SJSA1 (cell line): ENCODE measurements at regions not wholly inside any gene's neighbourhood (a gene's known extent, or its start where the extent isn't known, plus 50 kb on each side); places are given as distances from the start of the nearest gene placed in this dataset.

Experiments used
- DNase-seq, 2 experiments: peaks; one replicate each; pipeline ENCODE4 v3.0.0-alpha.2; 2015 to 2020; ENCODE audit warnings: low spot score in 2 of 2, low read depth in 1 of 2
- H3K27ac ChIP-seq: fragments of 250-450 bp; sonication (Bioruptor Pico); 2 replicates; pipeline ENCODE4 v1.5.1; 2020; ENCODE audit warnings: mild to moderate bottlenecking, moderate library complexity
- H3K27me3 ChIP-seq: fragments of 250-450 bp; sonication (Bioruptor Pico); replicated peaks from 2 replicates; pipeline ENCODE4 v1.5.1; 2020; ENCODE audit warnings: mild to moderate bottlenecking, moderate library complexity
- H3K36me3 ChIP-seq: fragments of 250-450 bp; sonication (Bioruptor Pico); 2 replicates; pipeline ENCODE4 v1.5.1; 2020; ENCODE audit warnings: mild to moderate bottlenecking
- H3K4me1 ChIP-seq: fragments of 250-450 bp; sonication (Bioruptor Pico); replicated peaks from 2 replicates; pipeline ENCODE4 v1.6.1; 2021; ENCODE audit warnings: mild to moderate bottlenecking
- H3K4me3 ChIP-seq: fragments of 250-450 bp; sonication (Bioruptor Pico); 2 replicates; pipeline ENCODE4 v1.5.1; 2020; ENCODE audit warnings: mild to moderate bottlenecking
- H3K9me3 ChIP-seq: fragments of 250-450 bp; sonication (Bioruptor Pico); replicated peaks from 2 replicates; pipeline ENCODE4 v1.5.1; 2020; ENCODE audit warnings: mild to moderate bottlenecking

GRCh38 chr5:107168086-107168485 is 502.7 kb downstream of the EFNA5 start:
- H3K36me3 ChIP-seq, result no peaks in the 10 kb centered on the region
- DNase-seq, result no peak
- peaks cover 3% of the 10 kb centered on the region; the same call in 1 of the 2 replicates for H3K9me3 ChIP-seq
- H3K27ac ChIP-seq, result no peak overlapping the region
- H3K4me3 ChIP-seq, result no peak overlapping the region
- H3K27me3 ChIP-seq, result no peaks in the 10 kb centered on the region
- H3K4me1 ChIP-seq, result no peaks in the 10 kb centered on the region

GRCh38 chr5:107165296-107165695 is 505.4 kb downstream of the EFNA5 start:
- Histone ChIP-seq H3K4me3 (no peak overlapping the region), H3K9me3 (peaks cover 2% of the 10 kb centered on the region; the same call in 1 of the 2 replicates), H3K27ac (no peak overlapping the region), H3K4me1 (no peaks in the 10 kb centered on the region), H3K36me3 (no peaks in the 10 kb centered on the region), H3K27me3 (no peaks in the 10 kb centered on the region)
- no peak for DNase-seq

DNA sequence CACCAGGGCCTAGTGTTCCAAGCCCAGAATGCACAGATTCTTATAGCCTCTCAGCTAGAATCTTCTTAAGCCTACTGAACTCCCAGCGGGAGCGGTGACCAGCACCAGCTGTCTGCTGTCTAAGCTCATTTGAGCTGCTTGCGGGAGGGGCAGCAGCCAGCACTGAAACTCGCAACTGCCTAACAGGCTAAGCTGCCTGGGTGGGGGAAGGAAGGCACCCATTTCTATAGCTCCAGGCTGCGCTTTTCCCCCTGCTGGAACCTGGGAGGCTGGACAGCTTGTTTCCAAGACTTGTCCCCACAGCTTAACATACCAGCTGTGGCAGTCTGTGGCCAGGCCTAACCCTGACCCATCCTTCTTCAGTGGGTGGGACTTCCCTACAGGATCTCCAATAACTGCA is 512.9 kb downstream of the EFNA5 start:
- Histone ChIP-seq H3K4me3 (no peak overlapping the region), H3K27ac (no peak overlapping the region), H3K9me3 (no peaks in the 10 kb centered on the region), H3K36me3 (no peaks in the 10 kb centered on the region), H3K4me1 (no peaks in the 10 kb centered on the region), H3K27me3 (no peaks in the 10 kb centered on the region)
- no peak for DNase-seq

- no peaks in the 10 kb centered on the region for H3K27me3 ChIP-seq
- H3K4me1 ChIP-seq, result no peaks in the 10 kb centered on the region
- DNase-seq, result no peak
- no peak overlapping the region for H3K4me3 ChIP-seq
- H3K9me3 ChIP-seq, result no peaks in the 10 kb centered on the region
- H3K36me3 ChIP-seq, result no peaks in the 10 kb centered on the region
- no peak overlapping the region for H3K27ac ChIP-seq
These were observed 515.0 kb downstream of the EFNA5 start for GRCh38 chr5:107155707-107156106.

DNA sequence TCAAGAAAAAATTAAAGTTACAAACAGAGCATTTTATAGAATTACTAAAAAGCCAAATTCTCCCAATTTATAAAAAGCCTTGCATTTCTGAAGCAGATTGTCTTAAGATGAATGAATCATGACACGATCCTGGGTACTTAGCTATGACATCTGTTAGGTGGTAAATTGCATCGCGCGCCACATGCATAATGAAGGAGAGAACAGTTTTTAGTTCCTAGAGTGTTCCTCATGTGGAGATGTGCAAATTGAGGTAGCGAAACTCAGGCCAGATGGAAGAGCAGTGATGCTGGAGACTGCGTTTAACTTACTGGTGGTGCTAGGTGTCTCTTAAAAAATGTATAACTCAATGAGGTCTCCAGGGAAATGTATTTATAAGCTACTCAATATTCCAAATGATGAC is 516.1 kb downstream of the EFNA5 start:
- Histone ChIP-seq H3K9me3 (no peaks in the 10 kb centered on the region), H3K4me1 (no peaks in the 10 kb centered on the region), H3K4me3 (no peak overlapping the region), H3K27me3 (no peaks in the 10 kb centered on the region), H3K36me3 (no peaks in the 10 kb centered on the region), H3K27ac (no peak overlapping the region)
- no peak for DNase-seq

GRCh38 chr5:107153283-107153682 is 517.5 kb downstream of the EFNA5 start:
- H3K27ac ChIP-seq, result no peak overlapping the region
- no peaks in the 10 kb centered on the region for H3K4me1 ChIP-seq
- H3K36me3 ChIP-seq, result no peaks in the 10 kb centered on the region
- no peaks in the 10 kb centered on the region for H3K27me3 ChIP-seq
- no peaks in the 10 kb centered on the region for H3K9me3 ChIP-seq
- DNase-seq, result no peak
- no peak overlapping the region for H3K4me3 ChIP-seq

DNA sequence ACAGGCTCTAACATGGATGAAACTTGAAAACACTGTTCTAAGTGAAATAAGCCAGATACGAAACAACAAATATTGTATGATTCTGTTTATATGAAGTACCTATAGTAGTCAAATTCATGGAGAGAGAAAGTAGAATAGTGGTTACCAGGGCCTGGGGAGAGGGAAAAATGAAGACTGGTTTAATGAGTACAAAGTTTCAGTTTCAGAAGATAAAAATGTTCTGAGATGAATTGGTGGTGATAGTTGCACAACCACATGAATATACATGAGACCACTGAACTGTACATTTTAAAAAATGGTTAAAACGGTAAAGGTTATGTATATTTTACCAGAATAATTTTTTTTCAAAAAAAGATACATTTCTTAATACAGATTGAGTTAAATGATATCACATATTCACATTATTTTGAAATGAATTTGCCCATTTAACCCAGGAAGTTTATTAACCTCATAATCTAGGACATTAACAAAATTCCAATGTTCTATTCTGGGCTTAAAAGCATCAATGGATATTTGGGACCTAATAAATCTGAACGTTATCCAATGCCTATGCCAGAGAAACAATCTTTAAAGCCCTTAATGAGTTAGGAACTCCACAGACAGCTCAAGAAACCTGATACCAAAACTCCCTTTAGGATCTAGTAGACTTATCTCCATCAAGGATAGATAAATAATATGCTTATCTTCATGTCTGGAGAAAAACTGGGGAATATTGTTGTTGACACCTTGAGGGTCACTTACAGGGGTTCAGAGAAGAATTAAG is 521.3 kb downstream of the EFNA5 start:
- no peak overlapping the region for H3K4me3 ChIP-seq
- no peaks in the 10 kb centered on the region for H3K9me3 ChIP-seq
- H3K36me3 ChIP-seq, result no peaks in the 10 kb centered on the region
- no peaks in the 10 kb centered on the region for H3K27me3 ChIP-seq
- no peaks in the 10 kb centered on the region for H3K4me1 ChIP-seq
- no peak overlapping the region for H3K27ac ChIP-seq
- no peak for DNase-seq

DNA sequence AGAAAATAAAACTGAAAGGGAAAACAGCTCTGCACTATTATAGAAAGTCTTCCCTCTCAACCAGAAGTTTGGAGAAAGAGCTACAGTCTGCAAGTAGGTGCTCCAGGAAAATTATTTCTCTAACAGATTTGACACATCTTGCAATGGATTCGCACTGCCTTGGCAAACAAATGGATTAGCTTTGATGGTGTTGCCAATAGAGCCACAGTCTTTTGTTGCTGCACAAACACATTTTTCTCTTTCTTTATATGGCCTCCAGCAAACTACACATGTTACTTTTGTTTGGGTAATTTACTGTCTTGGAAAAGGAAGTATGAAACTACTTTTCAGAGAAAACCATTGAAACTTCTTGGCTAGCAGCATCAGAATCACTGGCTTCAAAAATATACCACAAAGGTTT is 523.1 kb downstream of the EFNA5 start:
- Histone ChIP-seq H3K4me1 (no peaks in the 10 kb centered on the region), H3K4me3 (no peak overlapping the region), H3K9me3 (no peaks in the 10 kb centered on the region), H3K36me3 (no peaks in the 10 kb centered on the region), H3K27ac (no peak overlapping the region), H3K27me3 (no peaks in the 10 kb centered on the region)
- DNase-seq, result no peak

- Histone ChIP-seq H3K27ac (no peak overlapping the region), H3K4me3 (no peak overlapping the region), H3K36me3 (no peaks in the 10 kb centered on the region), H3K9me3 (no peaks in the 10 kb centered on the region), H3K27me3 (no peaks in the 10 kb centered on the region), H3K4me1 (no peaks in the 10 kb centered on the region)
- DNase-seq, result no peak
These were observed 523.8 kb downstream of the EFNA5 start for GRCh38 chr5:107146901-107147300.

DNA sequence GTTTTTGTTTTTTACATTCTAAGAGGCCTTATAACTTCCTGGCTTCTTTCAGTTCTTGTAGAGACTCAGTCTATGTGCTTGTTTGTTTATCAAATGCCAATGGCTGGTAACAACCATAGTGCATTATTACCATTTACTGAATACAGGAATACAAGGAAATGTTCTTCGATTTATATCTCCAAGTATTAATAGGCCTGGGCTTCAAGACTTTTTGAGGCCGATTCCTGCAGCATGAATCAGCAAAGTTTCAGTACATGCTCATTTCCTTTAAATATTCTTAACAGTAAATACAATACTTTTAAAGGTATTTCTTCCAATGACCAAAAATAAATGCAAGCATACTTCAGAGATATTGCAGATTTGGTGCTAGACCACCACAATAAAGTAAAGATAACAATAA is 535.3 kb downstream of the EFNA5 start:
- Histone ChIP-seq H3K4me1 (no peaks in the 10 kb centered on the region), H3K4me3 (no peak overlapping the region), H3K9me3 (no peaks in the 10 kb centered on the region; the same call in 1 of the 2 replicates), H3K27me3 (no peaks in the 10 kb centered on the region), H3K27ac (no peak overlapping the region), H3K36me3 (no peaks in the 10 kb centered on the region)
- DNase-seq, result no peak

DNA sequence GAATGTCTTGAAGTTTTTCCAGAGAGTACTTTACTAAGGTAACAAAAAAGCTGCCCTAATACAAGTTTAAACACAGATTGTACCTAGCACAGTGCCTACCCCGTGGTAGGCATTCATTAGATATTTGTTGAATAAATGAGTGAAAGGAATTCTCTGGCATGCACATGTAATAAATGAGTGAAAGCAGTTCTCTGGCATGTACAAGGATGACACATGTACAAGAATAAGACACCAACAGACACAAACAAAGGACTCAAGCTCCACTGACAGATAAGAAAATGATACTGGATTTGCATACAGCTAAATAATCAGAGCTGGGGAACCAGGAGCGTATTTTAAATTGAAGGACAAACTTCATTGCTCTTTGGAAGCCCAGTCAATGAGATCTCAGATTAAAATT is 535.8 kb downstream of the EFNA5 start:
- DNase-seq, result no peak
- Histone ChIP-seq H3K27me3 (no peaks in the 10 kb centered on the region), H3K36me3 (no peaks in the 10 kb centered on the region), H3K4me1 (no peaks in the 10 kb centered on the region), H3K4me3 (no peak overlapping the region), H3K27ac (no peak overlapping the region), H3K9me3 (no peaks in the 10 kb centered on the region; the same call in 1 of the 2 replicates)

DNA sequence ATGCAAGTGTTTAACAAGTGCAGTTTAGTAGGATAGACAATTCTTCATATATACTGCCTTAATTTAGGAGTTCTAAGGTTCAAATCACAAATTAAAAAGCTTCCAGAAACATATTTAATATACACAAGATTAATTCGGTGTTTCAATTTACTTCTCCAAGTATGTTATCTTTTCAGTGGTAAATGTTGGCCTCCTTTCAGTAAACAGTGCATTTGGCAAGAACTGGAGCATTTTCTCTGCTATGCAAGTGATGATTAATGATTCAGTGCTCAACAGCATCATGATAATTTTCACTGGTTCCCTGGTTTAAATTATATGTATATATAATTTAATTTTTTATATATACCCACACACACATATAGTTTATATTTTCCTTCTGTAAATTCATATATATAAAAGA is 541.7 kb downstream of the EFNA5 start:
- Histone ChIP-seq H3K27me3 (no peaks in the 10 kb centered on the region), H3K4me1 (no peaks in the 10 kb centered on the region), H3K4me3 (no peak overlapping the region), H3K27ac (no peak overlapping the region), H3K9me3 (no peaks in the 10 kb centered on the region; the same call in 1 of the 2 replicates), H3K36me3 (no peaks in the 10 kb centered on the region)
- DNase-seq, result no peak

DNA sequence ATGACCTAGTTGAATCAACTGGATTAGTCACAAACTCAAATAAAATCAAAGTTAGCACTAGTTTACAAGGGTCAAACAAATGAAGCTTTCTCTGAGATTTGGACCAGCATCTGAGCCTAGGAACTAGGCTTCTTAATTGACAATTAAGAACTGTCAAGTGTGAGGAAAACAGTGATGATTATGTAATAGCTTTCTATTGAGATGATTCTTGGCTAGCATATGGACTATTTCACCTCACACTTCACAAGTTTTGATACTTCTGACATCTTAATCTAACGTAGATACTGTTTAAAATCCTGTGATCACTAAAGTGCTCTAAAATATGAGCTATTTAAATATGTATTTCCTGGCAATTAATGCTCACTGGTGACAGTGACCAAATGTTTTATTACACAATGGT is 542.9 kb downstream of the EFNA5 start:
- Histone ChIP-seq H3K4me1 (no peaks in the 10 kb centered on the region), H3K4me3 (no peak overlapping the region), H3K36me3 (no peaks in the 10 kb centered on the region), H3K27ac (no peak overlapping the region), H3K9me3 (no peaks in the 10 kb centered on the region; the same call in 1 of the 2 replicates), H3K27me3 (no peaks in the 10 kb centered on the region)
- no peak for DNase-seq

DNA sequence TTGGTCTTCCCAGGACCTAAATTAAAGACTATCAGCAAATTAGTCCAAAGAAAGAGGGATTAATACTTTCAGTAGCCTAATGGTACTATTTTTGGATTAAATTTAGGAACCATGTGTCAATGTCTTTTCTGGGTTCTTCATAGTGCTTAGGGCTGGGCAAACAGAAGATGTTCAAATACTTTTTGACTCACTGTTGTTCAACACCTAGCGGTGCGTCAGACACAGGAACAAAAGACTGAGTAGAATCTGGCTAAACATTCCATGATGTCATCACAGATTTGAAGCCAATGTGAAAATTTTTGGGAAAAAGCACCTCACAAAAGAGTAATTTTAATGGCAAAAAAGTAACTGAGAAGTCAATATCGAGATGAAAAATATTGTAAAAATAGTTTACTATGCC is 544.4 kb downstream of the EFNA5 start:
- Histone ChIP-seq H3K27me3 (no peaks in the 10 kb centered on the region), H3K27ac (no peak overlapping the region), H3K9me3 (no peaks in the 10 kb centered on the region; the same call in 1 of the 2 replicates), H3K36me3 (no peaks in the 10 kb centered on the region), H3K4me3 (no peak overlapping the region), H3K4me1 (no peaks in the 10 kb centered on the region)
- DNase-seq, result no peak

DNA sequence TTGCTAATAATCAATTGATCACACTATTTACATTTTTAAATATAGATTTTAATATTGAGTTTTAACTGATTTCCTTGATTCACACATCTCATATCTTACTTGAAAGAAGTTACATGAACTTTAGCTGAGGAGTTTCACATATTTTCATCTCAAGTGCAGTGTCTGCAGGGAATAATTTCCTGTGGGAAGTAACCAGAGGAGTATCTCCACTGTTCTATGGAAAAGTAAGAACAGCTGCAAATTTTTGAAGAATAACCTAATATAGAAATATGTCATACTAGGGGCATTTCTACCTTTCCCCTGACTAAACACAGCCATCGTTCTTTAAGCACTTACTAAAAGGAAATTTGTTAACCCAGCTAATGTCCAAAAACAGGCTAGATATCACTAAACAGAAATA is 546.4 kb downstream of the EFNA5 start:
- H3K27me3 ChIP-seq, result no peaks in the 10 kb centered on the region
- H3K36me3 ChIP-seq, result no peaks in the 10 kb centered on the region
- no peaks in the 10 kb centered on the region; the same call in 1 of the 2 replicates for H3K9me3 ChIP-seq
- no peaks in the 10 kb centered on the region for H3K4me1 ChIP-seq
- H3K27ac ChIP-seq, result no peak overlapping the region
- H3K4me3 ChIP-seq, result no peak overlapping the region
- no peak for DNase-seq
